Chondrocyte (in vitro differentiated cells): ENCODE measurements at regions not wholly inside any gene's neighbourhood (a gene's known extent, or its start where the extent isn't known, plus 50 kb on each side); places are given as distances from the start of the nearest gene placed in this dataset.

Experiments used
- DNase-seq: peaks from one replicate; pipeline ENCODE4 v3.0.0; 2021; ENCODE audit warnings: mixed read lengths, low spot score
- H3K27ac Mint-ChIP-seq: one replicate; pipeline ENCODE4 v1.8.0; 2021; ENCODE audit warnings: mild to moderate bottlenecking, moderate library complexity, mixed read lengths; ENCODE audit not compliant: unreplicated experiment
- H3K27me3 Mint-ChIP-seq: 2 replicates; pipeline ENCODE4 v1.8.0; 2021; ENCODE audit warnings: low read depth, mixed read lengths
- H3K36me3 Mint-ChIP-seq: 2 replicates; pipeline ENCODE4 v1.8.0; 2021; ENCODE audit warnings: low read depth, mixed read lengths
- H3K4me1 Mint-ChIP-seq: 2 replicates; pipeline ENCODE4 v1.8.0; 2021; ENCODE audit warnings: low read depth, mild to moderate bottlenecking, mixed read lengths
- H3K4me3 Mint-ChIP-seq: one replicate; pipeline ENCODE4 v1.8.0; 2021; ENCODE audit warnings: mild to moderate bottlenecking, moderate library complexity, mixed read lengths; ENCODE audit not compliant: unreplicated experiment
- H3K9me3 Mint-ChIP-seq: 2 replicates; pipeline ENCODE4 v1.8.0; 2021; ENCODE audit warnings: low read depth, mixed read lengths
- TF ChIP-seq, protein P1 (sequence below): fragments of 200-600 bp; sonication (generic); IDR thresholded peaks from 2 replicates; pipeline ENCODE4 v1.5.0; 2021; ENCODE audit warnings: antibody characterized with exemption, mild to moderate bottlenecking, moderate library complexity

DNA sequence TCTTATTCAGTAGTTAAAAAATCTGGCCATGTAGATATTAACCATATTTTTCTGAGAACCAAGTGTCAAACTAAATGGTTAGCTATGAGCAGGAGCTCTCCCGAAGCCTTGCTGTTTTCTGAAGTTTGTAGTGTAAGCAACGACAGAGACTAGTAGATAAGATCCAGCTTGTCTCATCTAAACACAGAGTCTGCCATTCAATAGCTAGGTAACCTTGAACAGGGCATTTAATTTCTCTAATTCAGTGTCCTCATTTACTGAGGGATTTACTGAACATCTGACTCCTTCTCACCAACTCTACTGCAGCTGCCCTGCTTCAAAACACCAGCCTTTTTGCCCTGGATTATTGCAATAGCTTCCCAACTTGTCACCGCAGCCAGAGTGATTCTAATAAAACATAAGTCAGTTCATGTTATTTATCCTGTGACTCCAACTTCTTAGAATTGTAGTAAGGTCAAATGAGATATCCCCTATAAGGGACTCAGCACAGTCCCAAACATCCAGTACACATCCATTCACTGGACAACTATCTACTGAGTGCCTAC, 337.0 kb downstream of the PLK2 start:
- H3K27ac Mint-ChIP-seq = no peak overlapping the region
- no peaks in the 10 kb centered on the region for H3K9me3 Mint-ChIP-seq
- no peak overlapping the region for H3K4me3 Mint-ChIP-seq
- no peak for DNase-seq
- peaks cover 18% of the 10 kb centered on the region for H3K4me1 Mint-ChIP-seq
- TF ChIP-seq, protein P1, sequence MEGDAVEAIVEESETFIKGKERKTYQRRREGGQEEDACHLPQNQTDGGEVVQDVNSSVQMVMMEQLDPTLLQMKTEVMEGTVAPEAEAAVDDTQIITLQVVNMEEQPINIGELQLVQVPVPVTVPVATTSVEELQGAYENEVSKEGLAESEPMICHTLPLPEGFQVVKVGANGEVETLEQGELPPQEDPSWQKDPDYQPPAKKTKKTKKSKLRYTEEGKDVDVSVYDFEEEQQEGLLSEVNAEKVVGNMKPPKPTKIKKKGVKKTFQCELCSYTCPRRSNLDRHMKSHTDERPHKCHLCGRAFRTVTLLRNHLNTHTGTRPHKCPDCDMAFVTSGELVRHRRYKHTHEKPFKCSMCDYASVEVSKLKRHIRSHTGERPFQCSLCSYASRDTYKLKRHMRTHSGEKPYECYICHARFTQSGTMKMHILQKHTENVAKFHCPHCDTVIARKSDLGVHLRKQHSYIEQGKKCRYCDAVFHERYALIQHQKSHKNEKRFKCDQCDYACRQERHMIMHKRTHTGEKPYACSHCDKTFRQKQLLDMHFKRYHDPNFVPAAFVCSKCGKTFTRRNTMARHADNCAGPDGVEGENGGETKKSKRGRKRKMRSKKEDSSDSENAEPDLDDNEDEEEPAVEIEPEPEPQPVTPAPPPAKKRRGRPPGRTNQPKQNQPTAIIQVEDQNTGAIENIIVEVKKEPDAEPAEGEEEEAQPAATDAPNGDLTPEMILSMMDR = no peak
- no peaks in the 10 kb centered on the region for H3K36me3 Mint-ChIP-seq
- no peaks in the 10 kb centered on the region for H3K27me3 Mint-ChIP-seq

DNA sequence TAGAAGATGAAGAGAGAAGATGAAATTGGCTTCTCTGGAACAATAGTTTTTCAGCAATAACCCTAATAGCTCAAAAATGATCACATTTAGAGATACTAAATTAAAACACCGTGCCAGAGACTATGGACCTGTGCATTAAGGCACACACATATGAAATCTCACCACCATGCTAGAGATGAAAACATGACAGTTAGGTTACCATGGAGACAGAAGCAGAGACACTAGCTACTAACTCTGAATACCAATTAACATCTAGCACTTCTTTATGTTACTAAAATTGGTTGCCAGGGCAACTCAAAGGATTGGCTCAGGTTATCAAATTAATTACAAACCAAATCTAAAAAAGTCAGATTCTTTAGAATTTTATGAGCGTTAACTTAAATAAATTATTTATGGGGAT, 337.7 kb downstream of the PLK2 start:
- no peak overlapping the region for H3K27ac Mint-ChIP-seq
- H3K4me1 Mint-ChIP-seq = peaks cover 10% of the 10 kb centered on the region
- H3K9me3 Mint-ChIP-seq = no peaks in the 10 kb centered on the region
- TF ChIP-seq, protein P1 = no peak
- no peak overlapping the region for H3K4me3 Mint-ChIP-seq
- no peaks in the 10 kb centered on the region for H3K27me3 Mint-ChIP-seq
- H3K36me3 Mint-ChIP-seq = no peaks in the 10 kb centered on the region
- no peak for DNase-seq

DNA sequence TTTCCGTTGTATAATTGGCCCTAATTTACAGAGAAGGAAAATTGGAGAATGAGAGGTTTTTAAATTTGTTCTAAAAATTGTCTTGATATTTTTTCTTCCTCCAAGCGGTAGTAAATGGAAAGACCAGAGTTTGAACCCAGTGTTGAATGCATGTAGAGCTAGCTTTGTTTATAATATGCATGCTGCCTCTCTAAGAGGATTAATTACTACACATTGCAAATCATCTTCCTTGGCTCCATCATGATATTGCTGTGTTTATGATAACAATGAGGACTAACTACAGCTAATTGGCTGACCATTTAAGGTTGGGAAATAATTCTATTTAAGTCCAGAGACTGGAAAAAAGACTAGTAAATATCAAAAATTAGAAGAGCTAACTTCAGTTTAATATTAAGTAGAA, 338.5 kb downstream of the PLK2 start:
- H3K36me3 Mint-ChIP-seq = no peaks in the 10 kb centered on the region
- no peak overlapping the region for H3K27ac Mint-ChIP-seq
- peaks cover 8% of the 10 kb centered on the region for H3K4me1 Mint-ChIP-seq
- TF ChIP-seq, protein P1 = no peak
- no peak overlapping the region for H3K4me3 Mint-ChIP-seq
- H3K9me3 Mint-ChIP-seq = no peaks in the 10 kb centered on the region
- no peak for DNase-seq
- H3K27me3 Mint-ChIP-seq = no peaks in the 10 kb centered on the region

DNA sequence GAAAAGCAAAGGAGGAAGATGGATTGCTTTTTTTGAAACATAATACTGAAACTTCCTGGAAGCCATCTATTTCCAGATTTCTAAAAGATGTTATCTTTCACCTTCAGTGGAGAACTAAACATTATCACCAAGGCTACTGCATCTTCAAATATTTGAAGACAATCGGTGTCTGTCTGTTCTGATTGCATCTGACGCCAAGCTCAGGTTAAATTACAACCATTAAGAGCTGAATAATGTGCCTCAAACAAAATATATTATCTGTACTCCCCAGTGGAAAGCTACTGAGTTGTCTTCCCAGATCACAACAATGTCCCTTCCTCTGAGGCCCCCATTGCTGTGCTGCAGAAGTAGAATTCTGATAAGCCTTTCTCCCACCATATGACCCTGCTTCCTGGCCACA, 342.3 kb downstream of the PLK2 start:
- Mint-ChIP-seq H3K36me3 (no peaks in the 10 kb centered on the region), H3K4me1 (peaks cover 5% of the 10 kb centered on the region), H3K9me3 (no peaks in the 10 kb centered on the region), H3K27ac (no peak overlapping the region), H3K27me3 (no peaks in the 10 kb centered on the region), H3K4me3 (no peak overlapping the region)
- TF ChIP-seq, protein P1 = no peak
- no peak for DNase-seq

DNA sequence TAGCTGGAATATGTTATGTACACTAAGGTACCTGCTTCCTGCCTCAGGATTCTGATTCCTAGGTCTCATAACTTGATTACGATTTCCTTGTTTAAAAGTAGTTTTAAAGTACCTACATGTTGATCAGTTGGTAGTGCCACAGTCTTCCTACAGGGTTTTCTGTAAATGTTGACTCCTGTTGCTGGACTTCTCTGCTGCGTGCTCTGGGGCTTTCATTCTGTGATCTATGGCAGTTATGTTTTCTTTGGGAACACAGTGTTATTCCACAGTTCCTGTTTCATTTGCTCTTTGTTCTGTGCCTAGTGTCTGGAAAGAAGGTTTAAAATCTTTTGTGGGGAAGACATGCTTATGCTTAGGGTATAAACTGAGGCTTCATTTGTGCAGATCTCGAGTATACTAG, 343.5 kb downstream of the PLK2 start:
- Mint-ChIP-seq H3K36me3 (no peaks in the 10 kb centered on the region), H3K4me3 (no peak overlapping the region), H3K4me1 (peaks cover 5% of the 10 kb centered on the region), H3K27ac (no peak overlapping the region), H3K27me3 (no peaks in the 10 kb centered on the region), H3K9me3 (no peaks in the 10 kb centered on the region)
- TF ChIP-seq, protein P1 = no peak
- no peak for DNase-seq
